GM23338 (cell line): ENCODE measurements at regions not wholly inside any gene's neighbourhood (a gene's known extent, or its start where the extent isn't known, plus 50 kb on each side); places are given as distances from the start of the nearest gene placed in this dataset.

Experiments used
- EZH2 ChIP-seq: fragments of 200-600 bp; sonication (generic); IDR thresholded peaks from one replicate; pipeline ENCODE4 v1.8.0; 2017; ENCODE audit warnings: antibody characterized with exemption, mild to moderate bottlenecking, low read depth; ENCODE audit not compliant: unreplicated experiment
- POLR2AphosphoS5 ChIP-seq: IDR thresholded peaks from 2 replicates; pipeline ENCODE4 v1.6.1; 2016; ENCODE audit warnings: antibody characterized with exemption, low read depth
- TF ChIP-seq, protein P1 (sequence below), 2 experiments: fragments of 200-600 bp in 1 of 2; sonication (generic) in 1 of 2; conservative IDR thresholded peaks; 2 replicates each; pipeline versions ENCODE4 v1.5.1 to v1.6.1; 2016 to 2017; ENCODE audit warnings: antibody characterized with exemption in 2 of 2, low read depth in 2 of 2, mild to moderate bottlenecking in 2 of 2, moderate library complexity in 1 of 2

DNA sequence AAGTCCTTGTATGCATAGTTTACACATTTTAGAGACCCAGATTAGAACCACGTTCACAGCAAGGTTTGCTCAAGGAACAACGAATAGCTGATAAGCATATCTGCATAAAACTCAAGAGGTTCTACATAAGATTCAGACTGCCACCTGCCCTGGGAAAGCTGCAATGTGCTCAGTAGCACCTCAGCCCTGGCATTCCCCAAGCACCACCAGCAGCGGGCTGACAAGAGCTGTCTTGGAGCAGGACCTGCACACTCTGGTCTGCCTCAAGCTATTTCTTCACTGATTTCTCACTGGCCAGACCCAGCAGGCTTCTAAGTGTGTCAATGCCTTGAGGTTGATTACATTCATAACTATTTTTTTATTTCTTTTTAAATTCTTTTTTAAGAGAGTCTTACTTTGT lies 65.8 kb upstream of the UQCRFS1 start:
- TF ChIP-seq, protein P1, sequence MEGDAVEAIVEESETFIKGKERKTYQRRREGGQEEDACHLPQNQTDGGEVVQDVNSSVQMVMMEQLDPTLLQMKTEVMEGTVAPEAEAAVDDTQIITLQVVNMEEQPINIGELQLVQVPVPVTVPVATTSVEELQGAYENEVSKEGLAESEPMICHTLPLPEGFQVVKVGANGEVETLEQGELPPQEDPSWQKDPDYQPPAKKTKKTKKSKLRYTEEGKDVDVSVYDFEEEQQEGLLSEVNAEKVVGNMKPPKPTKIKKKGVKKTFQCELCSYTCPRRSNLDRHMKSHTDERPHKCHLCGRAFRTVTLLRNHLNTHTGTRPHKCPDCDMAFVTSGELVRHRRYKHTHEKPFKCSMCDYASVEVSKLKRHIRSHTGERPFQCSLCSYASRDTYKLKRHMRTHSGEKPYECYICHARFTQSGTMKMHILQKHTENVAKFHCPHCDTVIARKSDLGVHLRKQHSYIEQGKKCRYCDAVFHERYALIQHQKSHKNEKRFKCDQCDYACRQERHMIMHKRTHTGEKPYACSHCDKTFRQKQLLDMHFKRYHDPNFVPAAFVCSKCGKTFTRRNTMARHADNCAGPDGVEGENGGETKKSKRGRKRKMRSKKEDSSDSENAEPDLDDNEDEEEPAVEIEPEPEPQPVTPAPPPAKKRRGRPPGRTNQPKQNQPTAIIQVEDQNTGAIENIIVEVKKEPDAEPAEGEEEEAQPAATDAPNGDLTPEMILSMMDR (conservative IDR thresholded peaks at IDR 0.05; ENCODE audit: low read depth in 2 of 2): 0 out of 4 replicates have a peak, but pooled peaks of 1 of the 2 experiments have one; percentile 9
- TF ChIP-seq POLR2AphosphoS5 (no peak), EZH2 (no peak)
